ENCODE measurements at regions not wholly inside any gene's neighbourhood (a gene's known extent, or its start where the extent isn't known, plus 50 kb on each side); places are given as distances from the start of the nearest gene placed in this dataset.

- H3K9me3 ChIP-seq: no peaks in the 10 kb centered on the region
- no peak for DNase-seq (ENCODE audit: low spot score in 2 of 2)
- 83% methylated on average over 6 of the region's 6 CpGs for WGBS
- no peak overlapping the region for H3K4me3 ChIP-seq
- no peak for TF ChIP-seq POLR2A (IDR thresholded peaks at IDR 0.05)
- TF ChIP-seq, protein P1, sequence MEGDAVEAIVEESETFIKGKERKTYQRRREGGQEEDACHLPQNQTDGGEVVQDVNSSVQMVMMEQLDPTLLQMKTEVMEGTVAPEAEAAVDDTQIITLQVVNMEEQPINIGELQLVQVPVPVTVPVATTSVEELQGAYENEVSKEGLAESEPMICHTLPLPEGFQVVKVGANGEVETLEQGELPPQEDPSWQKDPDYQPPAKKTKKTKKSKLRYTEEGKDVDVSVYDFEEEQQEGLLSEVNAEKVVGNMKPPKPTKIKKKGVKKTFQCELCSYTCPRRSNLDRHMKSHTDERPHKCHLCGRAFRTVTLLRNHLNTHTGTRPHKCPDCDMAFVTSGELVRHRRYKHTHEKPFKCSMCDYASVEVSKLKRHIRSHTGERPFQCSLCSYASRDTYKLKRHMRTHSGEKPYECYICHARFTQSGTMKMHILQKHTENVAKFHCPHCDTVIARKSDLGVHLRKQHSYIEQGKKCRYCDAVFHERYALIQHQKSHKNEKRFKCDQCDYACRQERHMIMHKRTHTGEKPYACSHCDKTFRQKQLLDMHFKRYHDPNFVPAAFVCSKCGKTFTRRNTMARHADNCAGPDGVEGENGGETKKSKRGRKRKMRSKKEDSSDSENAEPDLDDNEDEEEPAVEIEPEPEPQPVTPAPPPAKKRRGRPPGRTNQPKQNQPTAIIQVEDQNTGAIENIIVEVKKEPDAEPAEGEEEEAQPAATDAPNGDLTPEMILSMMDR (IDR thresholded peaks at IDR 0.05): no peak
- no peak for TF ChIP-seq POLR2AphosphoS5 (IDR thresholded peaks at IDR 0.05)
- TF ChIP-seq EP300 (IDR thresholded peaks at IDR 0.05): no peak
- H3K4me1 ChIP-seq: peaks cover 3% of the 10 kb centered on the region
- H3K27me3 ChIP-seq: no peaks in the 10 kb centered on the region
- no peaks in the 10 kb centered on the region for H3K36me3 ChIP-seq
- H3K27ac ChIP-seq: no peak overlapping the region
Observed at GRCh38 chr6:166079841-166080240, 87.8 kb downstream of the TBXT start.

DNA sequence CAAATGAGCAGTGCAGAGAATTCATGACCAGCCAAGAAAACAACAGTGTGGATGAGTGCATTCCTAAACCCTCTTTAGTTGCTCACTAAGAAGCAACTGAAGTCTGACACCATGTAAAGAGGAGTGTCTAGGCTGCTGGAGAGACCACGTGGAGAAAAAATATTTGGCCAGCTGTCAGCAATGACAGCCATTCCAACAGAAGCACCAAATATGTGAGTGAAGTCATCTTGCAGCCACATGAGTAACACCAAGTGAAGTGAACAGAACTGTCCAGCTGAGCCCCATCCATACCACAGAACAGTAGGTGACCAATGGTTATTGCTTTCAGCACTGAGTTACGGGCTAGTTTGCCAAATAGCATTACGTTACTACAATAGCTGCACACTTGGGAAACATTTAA, 89.4 kb downstream of the TBXT start:
- Histone ChIP-seq H3K36me3 (no peaks in the 10 kb centered on the region), H3K27ac (no peak overlapping the region), H3K9me3 (no peaks in the 10 kb centered on the region), H3K27me3 (no peaks in the 10 kb centered on the region), H3K4me3 (no peak overlapping the region), H3K4me1 (peaks cover 3% of the 10 kb centered on the region)
- 48% methylated on average over 3 of the region's 3 CpGs for WGBS
- TF ChIP-seq POLR2A (IDR thresholded peaks at IDR 0.05): no peak
- no peak for TF ChIP-seq EP300 (IDR thresholded peaks at IDR 0.05)
- TF ChIP-seq, protein P1 (IDR thresholded peaks at IDR 0.05): no peak
- TF ChIP-seq POLR2AphosphoS5 (IDR thresholded peaks at IDR 0.05): no peak
- no peak for DNase-seq (ENCODE audit: low spot score in 2 of 2)

- H3K4me3 ChIP-seq: no peak overlapping the region
- H3K27me3 ChIP-seq: no peaks in the 10 kb centered on the region
- no peak for TF ChIP-seq EP300 (IDR thresholded peaks at IDR 0.05)
- TF ChIP-seq, protein P1 (IDR thresholded peaks at IDR 0.05): no peak
- TF ChIP-seq POLR2AphosphoS5 (IDR thresholded peaks at IDR 0.05): no peak
- TF ChIP-seq POLR2A (IDR thresholded peaks at IDR 0.05): no peak
- DNase-seq (ENCODE audit: low spot score in 2 of 2): no peak
- peaks cover 3% of the 10 kb centered on the region for H3K4me1 ChIP-seq
- no peaks in the 10 kb centered on the region for H3K9me3 ChIP-seq
- no peak overlapping the region for H3K27ac ChIP-seq
- 92% methylated on average over 4 of the region's 4 CpGs for WGBS
- H3K36me3 ChIP-seq: no peaks in the 10 kb centered on the region
Observed at GRCh38 chr6:166076625-166077024, 91.0 kb downstream of the TBXT start.

DNA sequence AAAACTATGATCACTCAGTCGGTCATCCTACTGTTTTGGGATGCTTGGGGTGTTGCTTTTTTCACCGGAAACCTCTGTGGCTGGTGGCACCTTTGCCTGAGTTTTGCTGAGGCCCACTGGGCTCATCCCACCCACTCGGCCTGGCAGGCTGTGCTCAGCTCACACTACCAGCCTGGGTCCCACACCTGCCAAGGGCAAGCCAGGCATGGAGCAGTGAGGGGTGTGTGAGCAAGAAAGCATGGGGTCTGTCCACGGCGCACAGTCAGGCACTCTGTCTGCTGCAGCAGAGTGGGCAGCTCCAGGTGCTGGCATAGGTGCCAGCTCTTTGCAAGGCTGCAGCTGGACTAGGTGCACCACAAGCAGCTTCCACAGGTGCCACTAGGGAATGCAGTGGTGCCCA, 91.7 kb downstream of the TBXT start:
- H3K9me3 ChIP-seq: no peaks in the 10 kb centered on the region
- DNase-seq (ENCODE audit: low spot score in 2 of 2): no peak
- WGBS: 78% methylated on average over 4 of the region's 5 CpGs
- H3K27ac ChIP-seq: no peak overlapping the region
- H3K4me1 ChIP-seq: peaks cover 3% of the 10 kb centered on the region
- no peak for TF ChIP-seq POLR2AphosphoS5 (IDR thresholded peaks at IDR 0.05)
- TF ChIP-seq, protein P1 (IDR thresholded peaks at IDR 0.05): no peak
- no peak overlapping the region for H3K4me3 ChIP-seq
- no peaks in the 10 kb centered on the region for H3K27me3 ChIP-seq
- H3K36me3 ChIP-seq: no peaks in the 10 kb centered on the region

- no peak overlapping the region for H3K4me3 ChIP-seq
- H3K9me3 ChIP-seq: no peaks in the 10 kb centered on the region
- TF ChIP-seq POLR2AphosphoS5 (IDR thresholded peaks at IDR 0.05): no peak
- no peak for TF ChIP-seq POLR2A (IDR thresholded peaks at IDR 0.05)
- TF ChIP-seq EP300 (IDR thresholded peaks at IDR 0.05): no peak
- TF ChIP-seq, protein P1 (IDR thresholded peaks at IDR 0.05): no peak
- H3K27ac ChIP-seq: no peak overlapping the region
- WGBS: 37% methylated on average over 2 of the region's 2 CpGs
- H3K4me1 ChIP-seq: peaks cover 3% of the 10 kb centered on the region
- H3K27me3 ChIP-seq: no peaks in the 10 kb centered on the region
- no peaks in the 10 kb centered on the region for H3K36me3 ChIP-seq
- no peak for DNase-seq (ENCODE audit: low spot score in 2 of 2)
Observed at GRCh38 chr6:166075186-166075585, 92.5 kb downstream of the TBXT start.
